HG02759 (cell line): ENCODE measurements at regions not wholly inside any gene's neighbourhood (a gene's known extent, or its start where the extent isn't known, plus 50 kb on each side); places are given as distances from the start of the nearest gene placed in this dataset.
A peak's percentile ranks its signal among the peaks of the same experiment; 100 is the strongest.

Source experiments
- ATAC-seq: cut with Tn5 transposase; IDR thresholded peaks from one replicate; pipeline ENCODE4 v1.9.1; 2021; ENCODE audit warnings: mild to moderate bottlenecking, moderate library complexity; ENCODE audit not compliant: unreplicated experiment

DNA sequence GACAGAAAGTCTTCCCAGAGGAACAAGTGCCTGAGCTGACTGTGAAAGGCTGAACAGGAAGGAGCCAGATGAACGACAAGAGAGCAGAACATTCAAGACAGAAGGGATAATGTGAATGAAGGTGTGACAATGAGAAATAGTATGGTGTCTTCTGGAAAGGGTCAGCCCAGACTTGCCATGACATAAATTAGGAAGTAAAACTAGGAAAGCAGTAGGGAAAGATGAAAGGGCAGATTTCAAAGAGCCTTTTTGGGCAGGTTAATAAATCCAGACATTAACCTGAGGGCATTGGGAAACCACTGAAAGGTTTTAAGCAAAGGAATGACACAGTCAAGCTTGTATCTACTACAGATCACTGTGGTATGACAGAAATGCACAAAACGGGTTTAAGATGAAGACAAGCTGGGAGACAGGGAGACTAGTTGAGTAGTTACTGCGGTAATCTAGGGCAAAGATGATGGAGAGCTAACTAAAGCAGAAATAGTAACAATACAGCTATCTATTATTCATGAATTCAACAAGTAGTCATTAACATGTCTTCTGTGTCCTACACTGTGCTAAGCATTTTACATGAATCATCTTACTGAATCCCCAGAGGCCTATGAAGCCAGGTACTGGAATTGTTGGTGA is 580.9 kb upstream of the WWC1 start:
- no peak for ATAC-seq

DNA sequence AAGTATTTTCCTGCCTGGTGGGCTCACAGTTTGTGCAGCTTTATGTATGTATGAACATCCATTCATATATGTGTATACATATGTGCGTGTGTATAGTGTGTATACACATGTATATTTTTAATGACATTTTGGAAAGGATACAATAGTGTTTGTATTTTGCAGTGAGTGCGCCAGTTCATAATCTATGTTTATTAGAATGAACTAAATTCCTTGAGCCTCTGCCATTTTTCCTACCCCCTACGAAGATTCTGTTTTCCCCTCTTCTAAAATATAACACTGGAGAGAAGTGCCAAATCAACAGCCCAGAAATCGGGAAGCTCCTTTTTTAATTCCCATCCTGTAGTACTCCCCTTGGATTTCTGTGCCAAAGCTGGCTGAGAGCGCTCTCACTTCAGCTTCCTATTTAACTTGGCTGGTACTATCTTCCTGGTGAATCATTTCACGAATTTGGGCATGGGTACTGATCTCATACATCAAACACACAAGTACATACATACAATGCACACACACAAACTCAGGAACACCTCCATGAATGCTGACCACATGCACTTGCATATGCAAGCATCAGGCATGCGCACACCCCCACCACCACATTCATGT is 578.4 kb upstream of the WWC1 start:
- no peak for ATAC-seq

DNA sequence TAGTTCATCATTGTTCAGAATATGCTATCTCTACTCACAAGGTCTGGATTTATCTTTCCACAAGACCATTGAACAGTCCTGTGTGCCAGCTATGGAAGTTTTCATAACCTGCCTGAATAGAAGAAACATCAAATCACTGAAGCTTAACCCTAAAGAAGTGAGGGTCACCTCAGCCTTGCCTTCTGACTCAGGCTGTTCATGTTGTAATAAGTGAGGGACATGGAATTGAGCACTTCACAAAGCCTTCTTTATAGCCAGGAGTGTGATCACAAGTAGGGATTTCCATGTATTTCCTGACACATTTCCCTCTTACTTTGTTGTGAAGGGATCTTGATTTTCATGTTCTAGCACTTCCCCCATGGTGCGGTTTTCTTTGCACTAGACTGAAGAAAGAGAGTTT is 577.5 kb upstream of the WWC1 start:
- no peak for ATAC-seq

DNA sequence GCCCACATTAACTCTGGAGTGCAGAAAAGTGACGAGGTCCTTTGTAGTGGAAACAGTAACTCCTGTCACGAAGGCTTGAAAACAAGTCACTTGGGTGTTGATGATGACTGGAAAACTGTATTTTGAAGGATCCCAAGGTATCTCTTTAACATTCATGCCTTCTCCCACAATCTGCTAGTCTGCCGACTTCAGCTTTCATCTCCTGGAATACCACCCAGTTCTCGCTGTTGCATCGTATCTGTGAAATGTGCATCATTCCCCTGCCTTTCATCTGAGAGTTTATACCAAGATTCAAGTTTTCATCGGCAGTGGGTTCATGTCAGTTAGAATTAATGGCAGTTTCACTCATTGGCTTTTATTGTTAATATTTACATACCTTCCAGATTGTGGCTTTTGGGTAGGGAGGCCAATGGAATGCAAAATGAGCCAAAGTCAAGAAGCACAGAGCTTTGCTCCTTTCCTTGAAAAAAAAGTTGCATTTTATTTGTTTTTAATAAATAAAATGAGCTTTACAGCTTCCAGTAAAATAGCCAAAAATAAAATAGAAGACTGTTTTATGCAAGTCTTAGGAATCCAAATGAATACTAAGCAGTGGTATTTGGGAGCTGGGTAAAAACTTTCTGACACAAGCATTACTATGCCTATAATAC is 575.2 kb upstream of the WWC1 start:
- no peak for ATAC-seq

GRCh38 chr5:167720259-167720658 is 571.2 kb upstream of the WWC1 start:
- no peak for ATAC-seq

- ATAC-seq: no peak
Measured at GRCh38 chr5:167720676-167721260, 570.7 kb upstream of the WWC1 start.

DNA sequence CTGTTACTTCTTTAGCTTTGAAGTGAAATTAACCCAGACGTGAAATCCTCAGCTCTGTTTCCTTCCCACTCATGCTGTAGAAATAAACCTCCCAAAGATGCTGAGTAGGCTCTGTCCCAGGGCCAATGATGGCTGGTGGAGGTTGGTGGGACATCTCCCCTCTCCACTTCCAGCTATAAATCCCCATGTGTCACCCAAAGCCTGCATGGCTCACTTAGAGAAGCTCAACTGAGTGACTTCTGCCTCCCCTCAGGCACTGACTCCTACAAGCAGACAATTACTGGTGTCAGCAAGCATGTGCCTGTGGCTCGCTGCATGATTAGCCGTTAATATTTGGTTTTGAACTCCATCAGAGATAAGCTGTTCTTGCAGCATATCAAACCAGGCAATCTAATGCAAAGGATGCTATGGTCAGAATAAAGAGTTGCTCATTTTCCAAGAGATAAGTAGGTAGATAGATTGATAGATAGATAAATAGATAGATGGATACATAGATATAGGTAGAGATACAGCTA is 569.5 kb upstream of the WWC1 start:
- ATAC-seq: no peak

DNA sequence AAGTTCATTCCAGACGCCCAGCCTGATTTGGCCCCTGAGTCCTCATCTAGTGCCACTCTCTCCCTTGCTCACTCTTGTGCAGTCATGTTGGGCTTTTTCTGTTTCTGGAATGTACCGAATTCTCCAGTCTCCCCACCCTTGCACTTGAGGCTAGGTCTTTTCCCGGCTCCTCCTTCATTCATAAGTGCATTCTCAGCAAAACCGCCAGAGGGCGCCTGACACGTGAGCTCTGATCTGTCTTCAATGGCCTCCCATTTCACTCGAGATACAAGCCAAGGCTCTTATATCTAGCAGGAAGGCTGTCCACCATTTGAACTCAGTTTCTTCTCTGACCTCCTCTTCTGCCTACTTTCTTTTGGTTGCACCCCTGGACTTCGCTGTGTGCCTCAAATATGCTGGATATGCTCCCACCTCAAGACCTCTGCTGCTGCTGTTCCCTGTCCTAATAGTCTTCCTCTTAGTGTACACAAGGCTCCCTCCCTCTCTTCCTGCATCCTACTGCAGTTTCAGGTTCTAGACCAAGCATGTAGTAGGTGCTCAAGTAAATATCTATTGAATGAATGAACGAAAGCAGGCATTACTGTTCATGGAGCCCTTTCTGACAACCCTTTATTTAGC is 568.1 kb upstream of the WWC1 start:
- ATAC-seq: peak; percentile 98

- ATAC-seq: no peak
Measured at GRCh38 chr5:167725264-167725663, 566.2 kb upstream of the WWC1 start.

- no peak for ATAC-seq
Measured at GRCh38 chr5:167725741-167726140, 565.7 kb upstream of the WWC1 start.

GRCh38 chr5:167726642-167727041 is 564.8 kb upstream of the WWC1 start:
- no peak for ATAC-seq

- no peak for ATAC-seq
Measured at GRCh38 chr5:167730121-167730520, 561.3 kb upstream of the WWC1 start.

- ATAC-seq: no peak
Measured at GRCh38 chr5:167730656-167731055, 560.8 kb upstream of the WWC1 start.

DNA sequence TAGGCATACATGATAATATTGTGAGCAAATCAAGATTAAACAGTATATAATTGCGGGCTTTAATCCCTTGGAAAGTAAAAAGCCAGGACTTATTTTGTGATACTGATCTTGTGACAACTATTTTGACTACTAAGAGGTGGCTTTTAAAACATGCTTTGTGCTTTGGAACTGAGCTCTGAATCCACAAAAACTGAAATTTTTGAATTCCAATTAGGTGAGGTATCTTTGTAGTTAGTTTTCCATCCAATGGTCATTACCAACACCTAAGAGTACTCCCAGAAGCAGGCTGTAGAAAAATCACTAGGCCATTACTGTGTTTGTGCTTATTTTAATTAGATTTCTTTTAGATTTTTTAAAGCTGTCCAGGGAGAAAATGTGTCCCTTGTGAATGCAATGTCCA is 559.5 kb upstream of the WWC1 start:
- ATAC-seq: no peak

DNA sequence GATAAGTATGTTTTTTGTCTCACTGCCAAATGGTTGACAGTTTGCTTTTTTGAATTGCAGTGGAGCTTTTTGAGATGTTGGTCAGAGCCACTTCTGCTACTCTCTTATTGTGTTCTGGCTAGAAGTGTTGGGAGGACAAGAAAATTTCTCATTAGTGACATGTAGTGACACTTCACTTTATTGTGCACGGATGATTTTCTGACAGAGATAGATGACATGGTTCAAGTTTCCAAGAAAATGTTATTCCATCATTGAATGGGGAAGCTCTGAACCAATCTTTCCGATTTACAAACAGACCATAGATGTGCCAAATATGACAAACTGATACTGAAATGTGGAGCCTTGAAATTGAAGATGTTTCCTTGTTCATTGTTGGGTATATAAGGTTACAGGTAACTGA is 558.9 kb upstream of the WWC1 start:
- no peak for ATAC-seq

GRCh38 chr5:167736992-167737391 is 554.5 kb upstream of the WWC1 start:
- no peak for ATAC-seq

- no peak for ATAC-seq
Measured at GRCh38 chr5:167743695-167744464, 547.6 kb upstream of the WWC1 start.

- no peak for ATAC-seq
Measured at GRCh38 chr5:167745868-167746267, 545.6 kb upstream of the WWC1 start.

GRCh38 chr5:167750586-167750985 is 540.9 kb upstream of the WWC1 start:
- no peak for ATAC-seq

DNA sequence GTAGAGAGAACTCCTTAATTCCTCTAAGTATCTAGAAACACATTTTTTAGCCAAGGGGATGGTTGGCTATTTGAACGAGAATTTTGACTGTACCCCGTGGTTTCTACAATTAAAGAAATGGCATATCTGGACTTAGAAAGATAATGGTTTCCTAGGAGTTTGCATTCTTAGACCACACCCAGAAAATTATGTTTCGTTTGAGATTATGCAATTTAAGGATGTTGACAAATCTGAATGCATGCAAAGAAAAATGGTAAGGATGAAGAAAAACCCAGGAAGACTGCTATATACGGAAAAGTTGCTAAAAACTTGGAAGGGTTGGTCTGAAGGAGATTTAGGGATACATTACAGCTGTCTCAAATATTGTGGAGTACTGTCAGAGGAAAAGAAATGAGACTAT is 538.5 kb upstream of the WWC1 start:
- no peak for ATAC-seq
